IMR-90 (cell line): ENCODE measurements at regions not wholly inside any gene's neighbourhood (a gene's known extent, or its start where the extent isn't known, plus 50 kb on each side); places are given as distances from the start of the nearest gene placed in this dataset.

Experiments used
- BHLHE40 ChIP-seq: fragments of 150-350 bp; IDR thresholded peaks from 2 replicates; pipeline ENCODE4 v1.6.1; 2016; ENCODE audit warnings: mild to moderate bottlenecking, low read depth, low read length
- CTCF ChIP-seq: conservative IDR thresholded peaks from 2 replicates; pipeline ENCODE4 v1.5.1; 2012; ENCODE audit warnings: mild to moderate bottlenecking, low read depth, low read length, improper control_type of control experiment
- MXI1 ChIP-seq: IDR thresholded peaks from 2 replicates; pipeline ENCODE4 v1.6.1; 2012; ENCODE audit warnings: low read depth, mild to moderate bottlenecking, low read length, moderate library complexity, borderline replicate concordance
- POLR2A ChIP-seq: IDR thresholded peaks from 2 replicates; pipeline ENCODE4 v1.6.1; 2012; ENCODE audit warnings: mild to moderate bottlenecking, low read depth, low read length
- RAD21 ChIP-seq: IDR thresholded peaks from 2 replicates; pipeline ENCODE4 v1.6.1; 2012; ENCODE audit warnings: low read length, improper control_type of control experiment
- RCOR1 ChIP-seq: IDR thresholded peaks from 2 replicates; pipeline ENCODE4 v1.6.1; 2012; ENCODE audit warnings: mild to moderate bottlenecking, low read length, improper control_type of control experiment; ENCODE audit not compliant: insufficient replicate concordance

- TF ChIP-seq CTCF = no peak
- TF ChIP-seq POLR2A = no peak
- no peak for TF ChIP-seq RCOR1
- no peak for TF ChIP-seq RAD21
- no peak for TF ChIP-seq BHLHE40
- no peak for TF ChIP-seq MXI1
Measured at GRCh38 chr17:64781014-64781756, 119.1 kb upstream of the SMURF2 start.
